ENCODE measurements at regions not wholly inside any gene's neighbourhood (a gene's known extent, or its start where the extent isn't known, plus 50 kb on each side); places are given as distances from the start of the nearest gene placed in this dataset.

DNA sequence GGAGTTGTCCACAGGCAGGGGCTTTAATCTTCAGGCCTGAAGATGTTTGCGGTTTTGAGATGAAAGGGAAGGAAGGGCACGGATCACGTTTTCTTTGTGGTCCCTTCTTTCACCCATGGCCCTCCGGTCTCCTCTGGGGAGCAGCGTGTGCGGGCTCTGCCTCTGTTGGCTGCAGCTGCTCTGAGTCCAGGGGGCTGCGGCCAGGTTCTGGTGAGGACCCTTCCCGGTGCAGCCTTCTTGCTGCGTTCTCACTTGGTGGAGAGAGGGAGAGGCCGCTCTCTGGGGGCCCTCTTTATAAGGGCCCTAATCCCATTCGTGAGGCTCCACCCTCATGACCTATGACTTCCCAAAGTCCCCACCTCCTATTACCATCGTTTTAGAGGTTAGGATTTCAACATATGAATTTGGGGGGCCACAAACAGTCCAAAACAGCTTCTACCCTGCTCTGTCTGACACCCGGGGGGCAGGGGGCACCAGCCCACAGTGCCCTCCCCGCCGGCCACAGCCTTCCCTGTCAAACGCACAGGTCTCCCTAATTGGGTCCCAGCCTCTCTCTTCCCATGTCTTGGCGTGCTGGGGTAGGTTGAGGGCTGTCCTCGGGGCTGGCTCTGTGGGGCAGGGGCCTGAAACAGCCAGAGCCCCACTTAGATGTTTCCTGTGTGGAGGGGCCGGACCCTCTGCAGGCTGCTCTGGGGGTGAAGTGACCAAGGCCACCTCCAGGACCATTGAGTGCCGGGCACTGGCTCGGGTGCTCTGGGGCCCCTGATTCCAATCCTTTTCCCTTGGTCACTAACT lies 100.1 kb upstream of the C1orf174 start:
- Histone ChIP-seq H3K4me1 (no peaks in the 10 kb centered on the region), H3K4me3 (no peak overlapping the region), H3K27me3 (peaks cover 22% of the 10 kb centered on the region), H3K36me3 (no peaks in the 10 kb centered on the region), H3K9me3 (replicated peaks) (no peaks in the 10 kb centered on the region), H3K27ac (no peak overlapping the region)
- no peak for DNase-seq

DNA sequence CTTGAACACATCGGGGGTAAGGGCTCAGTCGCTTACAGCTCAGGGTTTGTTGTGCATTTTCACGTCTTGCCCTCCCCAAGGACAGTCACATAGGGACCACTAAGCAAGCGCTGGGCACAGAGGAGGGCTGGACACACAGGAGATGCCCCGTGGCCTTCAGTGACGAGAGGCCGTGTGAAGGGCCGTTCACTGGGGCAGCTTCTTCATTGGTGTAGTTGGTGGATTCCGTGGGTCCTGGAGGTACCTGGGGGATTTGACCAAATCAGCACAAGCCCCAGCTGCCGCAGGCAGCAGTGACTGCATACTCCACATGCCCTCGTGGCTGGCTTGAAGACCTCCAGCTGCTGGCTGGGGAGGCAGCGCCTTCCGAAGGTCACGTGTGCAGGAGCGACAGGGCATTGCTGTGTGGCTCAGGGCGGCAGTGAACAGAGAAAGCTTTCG lies 100.8 kb upstream of the C1orf174 start:
- no peak overlapping the region for H3K4me3 ChIP-seq
- H3K36me3 ChIP-seq, result no peaks in the 10 kb centered on the region
- no peaks in the 10 kb centered on the region for H3K4me1 ChIP-seq
- H3K27ac ChIP-seq, result no peak overlapping the region
- DNase-seq, result no peak
- no peaks in the 10 kb centered on the region for H3K9me3 ChIP-seq (replicated peaks)
- H3K27me3 ChIP-seq, result peaks cover 16% of the 10 kb centered on the region

DNA sequence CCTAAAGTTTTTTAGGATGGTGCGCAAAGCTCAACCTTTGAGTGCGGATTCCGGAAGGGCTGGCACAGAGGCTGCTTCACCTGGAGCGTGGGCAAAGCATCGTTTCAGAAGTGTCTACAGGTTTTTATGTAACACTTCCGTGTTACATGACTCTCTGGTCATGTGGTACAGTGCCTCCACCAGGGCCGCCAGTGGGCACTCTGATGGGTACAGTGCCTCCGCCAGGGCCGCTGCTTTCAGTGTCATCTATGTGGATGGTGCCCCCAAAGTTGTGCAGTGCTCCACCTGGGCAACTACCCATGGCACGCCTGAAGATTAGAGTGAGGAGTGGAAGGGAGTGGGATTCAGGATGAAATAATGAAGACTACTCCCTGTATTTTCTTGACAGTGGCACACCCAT lies 101.4 kb upstream of the C1orf174 start:
- H3K4me1 ChIP-seq, result no peaks in the 10 kb centered on the region
- H3K27me3 ChIP-seq, result peaks cover 11% of the 10 kb centered on the region; the same call in 1 of the 2 replicates
- H3K36me3 ChIP-seq, result no peaks in the 10 kb centered on the region
- no peak for DNase-seq
- H3K27ac ChIP-seq, result no peak overlapping the region
- H3K9me3 ChIP-seq (replicated peaks), result no peaks in the 10 kb centered on the region
- no peak overlapping the region for H3K4me3 ChIP-seq

DNA sequence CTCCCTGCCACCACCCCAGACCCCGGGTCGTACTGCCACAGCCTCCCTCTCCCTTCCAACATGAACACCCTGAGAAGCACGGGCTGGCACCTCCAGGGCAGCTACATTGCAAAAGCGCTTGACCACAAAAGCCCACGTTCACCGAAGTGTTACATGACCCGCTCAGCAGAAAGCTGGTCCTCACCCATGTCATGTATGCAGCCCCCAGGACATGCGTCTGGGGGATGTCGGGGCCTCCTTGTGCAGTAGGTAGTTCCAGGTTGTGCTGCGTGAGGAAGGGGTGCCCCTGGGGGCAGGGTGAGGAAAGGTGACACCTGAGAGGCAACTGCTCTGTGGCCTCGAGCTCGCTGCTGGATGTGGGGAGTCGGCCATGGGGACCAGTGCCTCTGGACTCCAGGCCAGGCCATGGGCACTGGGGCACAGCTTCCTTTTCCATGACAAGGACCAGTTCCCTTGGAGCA lies 102.0 kb upstream of the C1orf174 start:
- Histone ChIP-seq H3K36me3 (no peaks in the 10 kb centered on the region), H3K4me1 (no peaks in the 10 kb centered on the region), H3K27ac (no peak overlapping the region), H3K9me3 (replicated peaks) (no peaks in the 10 kb centered on the region), H3K27me3 (peaks cover 11% of the 10 kb centered on the region; the same call in 1 of the 2 replicates), H3K4me3 (no peak overlapping the region)
- no peak for DNase-seq

DNA sequence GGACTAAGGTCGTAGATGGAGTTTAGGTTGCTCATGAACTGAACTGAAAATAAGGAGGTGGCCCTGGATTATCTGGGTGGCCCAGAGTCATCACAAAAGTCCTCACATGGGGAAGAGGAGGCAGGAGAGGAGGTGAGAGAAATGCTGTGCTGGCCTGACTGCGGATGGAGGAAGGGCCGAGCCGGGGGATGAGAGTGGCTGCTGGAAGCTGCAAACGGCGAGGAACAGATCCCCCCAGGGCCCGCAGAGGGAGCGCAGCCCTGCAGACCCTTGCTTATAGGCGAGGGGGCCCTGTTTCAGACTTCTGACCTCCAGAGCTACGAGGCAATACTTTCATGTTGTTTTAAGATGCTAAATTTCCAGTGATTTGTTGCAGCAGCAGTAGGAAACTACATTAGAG lies 102.7 kb upstream of the C1orf174 start:
- Histone ChIP-seq H3K4me3 (no peak overlapping the region), H3K4me1 (no peaks in the 10 kb centered on the region), H3K9me3 (replicated peaks) (0 out of 2 replicates have a peak, but pooled peaks cover 3% of the 10 kb centered on the region), H3K27ac (no peak overlapping the region), H3K27me3 (peaks cover 11% of the 10 kb centered on the region; the same call in 1 of the 2 replicates), H3K36me3 (no peaks in the 10 kb centered on the region)
- no peak for DNase-seq

DNA sequence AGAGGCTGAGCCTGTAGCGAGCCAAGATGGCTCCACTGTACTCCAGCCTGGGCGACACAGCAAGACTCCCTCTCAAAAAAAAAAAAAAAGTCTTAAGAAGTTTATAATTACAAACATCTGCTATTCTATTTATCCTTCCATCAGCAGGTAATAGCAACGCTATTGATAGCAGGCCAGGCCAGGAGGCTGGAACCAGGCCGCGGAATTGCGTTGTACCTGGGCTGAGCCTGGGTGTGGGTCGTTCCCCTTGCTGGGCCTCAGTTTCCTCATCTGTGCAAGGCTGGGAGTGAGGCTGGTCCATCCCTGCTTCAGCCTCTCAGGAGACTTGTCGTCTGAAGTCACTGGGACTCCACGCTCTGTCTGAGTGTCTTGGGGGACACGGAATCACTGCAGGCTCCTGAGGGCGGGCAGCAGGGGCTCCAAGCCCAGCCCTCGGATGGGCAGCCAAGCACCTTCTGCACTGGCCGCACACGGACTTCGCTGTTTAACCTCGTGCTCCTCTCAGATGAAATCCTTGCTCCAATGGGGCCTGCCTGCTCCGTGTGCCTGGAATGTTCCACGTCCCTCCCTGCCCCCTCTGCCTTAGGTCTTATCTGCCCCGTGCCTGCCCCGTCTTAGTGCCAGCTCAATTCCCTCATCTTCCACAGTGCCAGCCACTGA lies 103.9 kb upstream of the C1orf174 start:
- DNase-seq, result no peak
- no peaks in the 10 kb centered on the region for H3K4me1 ChIP-seq
- H3K9me3 ChIP-seq (replicated peaks), result 0 out of 2 replicates have a peak, but pooled peaks cover 3% of the 10 kb centered on the region
- no peak overlapping the region for H3K27ac ChIP-seq
- no peak overlapping the region for H3K4me3 ChIP-seq
- no peaks in the 10 kb centered on the region for H3K36me3 ChIP-seq
- peaks cover 8% of the 10 kb centered on the region; the same call in 1 of the 2 replicates for H3K27me3 ChIP-seq

DNA sequence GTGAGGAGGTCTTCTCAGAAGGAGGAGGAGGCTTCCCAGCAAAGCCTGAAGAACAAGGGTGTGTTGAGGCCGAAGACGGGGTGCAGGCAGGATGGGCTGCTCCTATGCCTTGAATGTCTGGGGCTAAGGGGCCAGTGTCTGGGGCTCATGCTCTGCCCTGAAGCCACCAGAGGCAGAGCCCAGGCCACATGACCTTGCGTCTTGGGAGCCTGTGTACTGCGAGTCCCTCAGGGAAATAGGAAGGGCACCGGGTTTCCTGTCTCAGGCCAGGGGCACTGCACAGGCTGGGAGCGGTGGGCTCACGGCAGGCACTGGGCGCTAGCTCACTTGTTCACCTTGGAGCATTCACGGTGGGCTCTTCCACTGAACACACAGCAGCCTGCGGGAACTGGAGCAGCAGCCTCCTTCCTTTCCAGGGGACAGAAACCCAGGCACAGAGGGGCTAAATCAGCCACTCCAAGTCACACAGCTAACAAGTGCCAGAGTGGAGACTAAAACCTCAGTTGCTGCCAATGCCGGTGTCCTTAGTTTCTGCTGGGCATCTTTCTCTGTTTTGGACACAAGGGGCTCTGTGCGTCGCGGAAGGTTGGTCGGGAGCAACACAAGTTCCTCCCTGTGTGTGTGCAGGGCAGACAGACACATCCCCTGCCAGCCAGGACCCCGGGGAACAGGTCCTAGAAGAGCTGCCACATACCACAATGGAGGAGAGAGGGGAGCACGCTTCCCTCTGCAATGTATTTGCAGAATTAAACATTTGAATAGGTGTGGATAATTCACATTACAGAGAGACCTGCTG lies 104.8 kb upstream of the C1orf174 start:
- H3K9me3 ChIP-seq (replicated peaks), result 0 out of 2 replicates have a peak, but pooled peaks cover 3% of the 10 kb centered on the region
- H3K36me3 ChIP-seq, result no peaks in the 10 kb centered on the region
- H3K27me3 ChIP-seq, result peaks cover 14% of the 10 kb centered on the region; the same call in 1 of the 2 replicates
- no peak for DNase-seq
- no peaks in the 10 kb centered on the region for H3K4me1 ChIP-seq
- no peak overlapping the region for H3K27ac ChIP-seq
- H3K4me3 ChIP-seq, result no peak overlapping the region

DNA sequence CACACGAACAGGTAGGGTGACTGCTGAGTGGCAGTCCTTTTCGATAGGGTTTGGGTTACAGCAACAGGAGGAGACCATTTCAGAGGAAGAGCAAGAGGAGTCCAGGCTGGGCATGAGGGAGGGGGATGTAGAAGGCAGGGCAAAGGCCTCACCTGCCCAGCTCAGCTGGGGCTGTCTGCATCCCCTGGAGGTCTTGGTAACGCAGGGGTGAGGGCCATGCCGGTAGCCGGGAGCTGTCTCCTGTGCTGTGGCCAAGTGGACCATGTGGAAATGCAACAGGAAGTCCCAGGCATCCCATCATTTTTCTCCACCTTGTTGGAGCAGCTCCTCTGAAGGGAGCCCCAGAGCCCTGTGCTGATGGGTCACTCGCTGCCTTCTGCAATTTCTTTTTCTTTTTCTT lies 105.4 kb upstream of the C1orf174 start:
- no peak for DNase-seq
- H3K4me3 ChIP-seq, result no peak overlapping the region
- H3K4me1 ChIP-seq, result no peaks in the 10 kb centered on the region
- H3K36me3 ChIP-seq, result no peaks in the 10 kb centered on the region
- peaks cover 9% of the 10 kb centered on the region; the same call in 1 of the 2 replicates for H3K27me3 ChIP-seq
- H3K27ac ChIP-seq, result no peak overlapping the region
- 0 out of 2 replicates have a peak, but pooled peaks cover 3% of the 10 kb centered on the region for H3K9me3 ChIP-seq (replicated peaks)

DNA sequence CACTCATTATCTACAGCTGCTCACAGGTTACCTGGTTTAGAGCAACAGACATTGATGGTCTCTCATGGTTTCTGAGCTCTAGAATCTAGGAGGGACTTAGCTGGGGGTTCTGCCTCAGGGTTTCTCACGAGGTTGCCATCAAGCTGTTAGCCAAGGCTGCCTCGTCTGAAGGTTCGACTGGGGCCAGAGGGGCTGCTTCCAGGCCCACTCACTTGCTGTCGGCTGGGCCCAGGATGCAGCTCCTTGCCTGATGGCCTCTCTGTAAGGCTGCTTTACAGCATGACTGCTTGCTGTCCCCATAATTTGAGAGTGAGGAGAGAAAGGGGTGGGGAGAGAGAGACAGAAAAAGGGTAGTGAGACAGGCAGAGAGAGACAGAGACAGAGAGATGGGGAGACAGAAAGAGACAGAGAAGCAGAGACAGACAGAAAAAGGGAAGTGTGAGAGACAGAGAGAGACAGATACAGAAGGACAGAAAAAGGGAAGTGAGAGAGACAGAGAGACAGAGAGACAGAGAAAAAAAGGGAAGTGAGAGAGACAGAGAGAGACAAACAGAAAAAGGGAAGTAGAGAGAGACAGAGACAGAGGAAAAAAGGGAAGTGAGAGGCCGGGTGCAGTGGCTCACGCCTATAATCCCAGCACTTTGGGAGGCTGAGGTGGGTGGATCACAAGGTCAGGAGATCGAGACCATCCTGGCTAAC lies 106.8 kb upstream of the C1orf174 start:
- Histone ChIP-seq H3K36me3 (no peaks in the 10 kb centered on the region), H3K27me3 (peaks cover 6% of the 10 kb centered on the region; the same call in 1 of the 2 replicates), H3K4me1 (no peaks in the 10 kb centered on the region), H3K27ac (no peak overlapping the region), H3K4me3 (no peak overlapping the region), H3K9me3 (replicated peaks) (0 out of 2 replicates have a peak, but pooled peaks cover 3% of the 10 kb centered on the region)
- DNase-seq, result no peak

DNA sequence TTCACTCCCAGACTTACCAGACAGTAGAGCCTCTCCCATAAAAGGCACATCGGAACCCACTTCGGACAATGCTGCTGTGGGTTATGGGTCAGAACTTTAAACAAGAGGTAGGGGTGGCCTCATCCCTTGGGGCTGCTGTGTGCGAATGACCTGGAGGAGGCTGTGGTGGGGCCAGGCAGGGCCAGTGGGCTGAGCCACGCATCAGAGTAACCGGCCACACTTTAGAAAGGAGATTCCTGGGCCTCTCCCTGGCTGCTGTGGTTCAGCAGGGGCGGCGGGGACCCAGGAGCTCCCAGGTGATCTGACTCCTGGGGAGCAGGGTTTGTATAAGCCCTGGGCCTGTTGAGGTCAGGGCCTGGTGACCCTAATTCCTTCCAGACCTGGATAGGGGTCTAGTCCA lies 110.2 kb upstream of the C1orf174 start:
- no peak for DNase-seq
- H3K9me3 ChIP-seq (replicated peaks), result 0 out of 2 replicates have a peak, but pooled peaks cover 3% of the 10 kb centered on the region
- H3K4me3 ChIP-seq, result no peak overlapping the region
- no peaks in the 10 kb centered on the region for H3K4me1 ChIP-seq
- H3K27me3 ChIP-seq, result peaks cover 6% of the 10 kb centered on the region; the same call in 1 of the 2 replicates
- H3K27ac ChIP-seq, result no peak overlapping the region
- H3K36me3 ChIP-seq, result no peaks in the 10 kb centered on the region

DNA sequence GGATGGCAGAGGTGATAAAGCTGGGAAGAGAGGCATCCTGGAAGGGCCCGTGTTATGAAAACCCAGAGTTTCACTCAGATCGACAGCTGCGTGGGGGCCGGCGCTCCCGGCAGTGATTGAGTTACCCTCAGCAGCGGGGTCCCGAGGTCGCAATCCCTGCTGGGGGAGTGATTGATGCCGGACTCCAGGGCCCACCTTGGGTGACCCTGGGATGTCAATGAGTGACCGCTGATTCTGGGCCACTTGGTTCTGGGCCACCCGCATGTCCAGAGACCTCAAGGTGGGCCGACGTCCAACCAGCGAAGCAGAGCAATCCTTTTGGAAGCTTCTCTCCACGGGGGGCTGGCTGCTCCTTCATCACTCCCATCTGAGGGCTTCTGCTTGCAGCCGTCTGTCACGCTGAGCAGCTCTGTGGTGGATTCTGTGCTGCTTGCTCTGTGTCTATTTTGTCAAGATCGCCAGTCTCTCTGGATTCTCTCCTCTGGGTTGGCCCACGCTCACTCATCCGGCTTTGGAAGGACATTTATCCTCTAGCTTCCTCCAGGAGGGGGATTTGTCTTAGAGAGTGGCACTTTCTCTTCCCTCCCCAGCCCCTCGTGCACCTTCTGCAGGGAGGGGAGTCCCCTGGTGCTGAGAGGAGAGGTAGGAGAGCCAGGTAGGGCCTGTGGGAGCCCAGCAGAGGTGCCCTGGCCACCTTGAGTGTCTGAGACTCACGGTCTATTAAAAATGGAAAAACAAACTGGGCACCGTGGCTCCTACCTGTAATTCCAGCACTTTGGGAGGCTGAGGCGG lies 110.9 kb upstream of the C1orf174 start:
- no peaks in the 10 kb centered on the region for H3K4me1 ChIP-seq
- H3K27ac ChIP-seq, result no peak overlapping the region
- H3K4me3 ChIP-seq, result no peak overlapping the region
- H3K9me3 ChIP-seq (replicated peaks), result 0 out of 2 replicates have a peak, but pooled peaks cover 3% of the 10 kb centered on the region
- H3K27me3 ChIP-seq, result peaks cover 6% of the 10 kb centered on the region; the same call in 1 of the 2 replicates
- H3K36me3 ChIP-seq, result no peaks in the 10 kb centered on the region
- no peak for DNase-seq

DNA sequence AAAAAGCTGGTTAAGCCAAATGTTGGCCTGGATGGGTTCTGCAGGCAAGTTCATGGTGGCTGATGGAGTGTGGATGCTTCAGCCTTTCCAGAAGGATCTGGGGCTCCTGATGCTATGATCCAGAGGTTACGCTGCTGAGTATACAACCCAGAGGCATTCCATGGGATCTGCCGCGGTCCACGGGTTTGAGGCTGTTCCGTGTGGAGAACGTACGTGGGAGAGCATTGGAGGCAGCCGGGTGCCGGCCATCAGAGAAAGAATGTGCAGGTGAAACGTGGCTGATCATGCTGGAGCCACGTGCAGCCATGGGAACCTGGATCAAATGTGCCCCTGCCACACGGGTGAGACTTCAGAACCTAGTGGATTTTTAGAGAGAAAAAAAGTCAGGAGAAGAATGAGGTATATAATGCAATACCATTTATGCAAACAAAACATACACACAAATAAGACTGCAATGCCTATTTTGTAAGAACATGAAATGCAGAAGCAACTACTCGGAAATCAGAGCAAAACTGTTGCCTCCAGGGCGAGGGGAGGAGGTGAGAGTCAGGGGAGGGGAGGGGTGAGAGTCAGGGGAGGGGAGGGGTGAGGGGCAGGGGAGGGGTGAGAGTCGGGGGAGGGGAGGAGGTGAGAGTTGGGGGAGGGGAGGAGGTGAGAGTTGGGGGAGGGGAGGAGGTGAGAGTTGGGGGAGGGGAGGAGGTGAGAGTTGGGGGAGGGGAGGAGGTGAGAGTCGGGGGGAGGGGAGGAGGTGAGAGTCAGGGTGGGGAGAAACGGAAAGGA lies 116.5 kb upstream of the C1orf174 start:
- H3K4me3 ChIP-seq, result no peak overlapping the region
- H3K36me3 ChIP-seq, result no peaks in the 10 kb centered on the region
- no peak for DNase-seq
- no peaks in the 10 kb centered on the region for H3K9me3 ChIP-seq (replicated peaks)
- H3K27me3 ChIP-seq, result no peaks in the 10 kb centered on the region; the same call in 1 of the 2 replicates
- no peaks in the 10 kb centered on the region for H3K4me1 ChIP-seq
- H3K27ac ChIP-seq, result no peak overlapping the region

Data from SJCRH30 (cell line).